HUES64 (cell line): ENCODE measurements at regions not wholly inside any gene's neighbourhood (a gene's known extent, or its start where the extent isn't known, plus 50 kb on each side); places are given as distances from the start of the nearest gene placed in this dataset.

ENCODE experiments used
- H3K27ac ChIP-seq: 2 replicates; pipeline ENCODE4 v1.7.0; 2013; ENCODE audit warnings: low read depth, low read length, inconsistent platforms
- H3K27me3 ChIP-seq: 2 replicates; pipeline ENCODE4 v1.6.1; 2013; ENCODE audit warnings: mild to moderate bottlenecking, low read length; ENCODE audit not compliant: insufficient read depth
- H3K36me3 ChIP-seq: 2 replicates; pipeline ENCODE4 v1.6.1; 2013; ENCODE audit warnings: mild to moderate bottlenecking, low read length; ENCODE audit not compliant: insufficient read depth
- H3K4me1 ChIP-seq: 2 replicates; pipeline ENCODE4 v1.6.1; 2013; ENCODE audit warnings: mild to moderate bottlenecking, low read length, moderate library complexity; ENCODE audit not compliant: insufficient read depth
- H3K4me3 ChIP-seq: 2 replicates; pipeline ENCODE4 v1.5.1; 2013; ENCODE audit warnings: mild to moderate bottlenecking, low read length, moderate library complexity
- H3K9ac ChIP-seq: 2 replicates; pipeline ENCODE4 v1.6.1; 2013; ENCODE audit warnings: mild to moderate bottlenecking, low read depth, low read length
- H3K9me3 ChIP-seq: 2 replicates; pipeline ENCODE4 v1.6.1; 2013; ENCODE audit warnings: low read depth, low read length; ENCODE audit not compliant: insufficient read depth
- WGBS: fragments of 150-250, 120-280 bp; methylation state at CpG from one replicate; pipeline ENCODE4 v1.1.7; 2013; ENCODE audit warnings: missing lambda C conversion rate; 5-methylcytosine and 5-hydroxymethylcytosine counted together

GRCh38 chr18:27415495-27415894, 230.4 kb upstream of the CHST9 start:
- 95% methylated on average over 3 of the region's 4 CpGs for WGBS
- Histone ChIP-seq H3K9me3 (no peaks in the 10 kb centered on the region), H3K4me3 (no peak overlapping the region), H3K9ac (no peak overlapping the region), H3K27ac (no peak overlapping the region), H3K4me1 (peaks cover 14% of the 10 kb centered on the region), H3K36me3 (no peaks in the 10 kb centered on the region), H3K27me3 (no peaks in the 10 kb centered on the region)

DNA sequence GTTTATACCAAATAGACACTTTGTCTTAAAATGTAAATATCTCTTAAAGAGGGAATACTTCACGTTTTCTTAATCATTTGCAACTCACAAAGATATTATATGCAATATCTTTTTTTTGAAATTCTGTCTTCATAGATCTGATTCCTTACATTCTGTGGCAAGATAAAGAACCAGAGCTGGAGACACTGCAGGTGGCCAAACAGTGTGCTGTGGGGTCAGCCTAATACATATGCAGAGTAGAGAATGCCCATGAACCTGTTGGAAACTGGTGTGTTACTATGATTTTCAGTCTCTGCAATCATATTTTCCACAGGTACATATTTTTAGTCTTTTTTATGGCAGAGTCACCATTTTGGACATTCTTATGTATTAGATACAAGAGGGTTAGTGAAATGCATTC, 229.6 kb upstream of the CHST9 start:
- no peaks in the 10 kb centered on the region for H3K27me3 ChIP-seq
- WGBS: no CpG with 5 or more reads among the region's 1 CpG
- H3K4me3 ChIP-seq: no peak overlapping the region
- H3K4me1 ChIP-seq: peaks cover 14% of the 10 kb centered on the region
- H3K9me3 ChIP-seq: no peaks in the 10 kb centered on the region
- H3K27ac ChIP-seq: no peak overlapping the region
- H3K36me3 ChIP-seq: no peaks in the 10 kb centered on the region
- no peak overlapping the region for H3K9ac ChIP-seq

- no peaks in the 10 kb centered on the region for H3K9me3 ChIP-seq
- no peak overlapping the region for H3K27ac ChIP-seq
- no peak overlapping the region for H3K9ac ChIP-seq
- H3K4me3 ChIP-seq: no peak overlapping the region
- H3K27me3 ChIP-seq: no peaks in the 10 kb centered on the region
- peaks cover 14% of the 10 kb centered on the region for H3K4me1 ChIP-seq
- H3K36me3 ChIP-seq: no peaks in the 10 kb centered on the region
- 82% methylated on average over 7 of the region's 7 CpGs for WGBS
These were observed 228.6 kb upstream of the CHST9 start for GRCh38 chr18:27413495-27414401.

DNA sequence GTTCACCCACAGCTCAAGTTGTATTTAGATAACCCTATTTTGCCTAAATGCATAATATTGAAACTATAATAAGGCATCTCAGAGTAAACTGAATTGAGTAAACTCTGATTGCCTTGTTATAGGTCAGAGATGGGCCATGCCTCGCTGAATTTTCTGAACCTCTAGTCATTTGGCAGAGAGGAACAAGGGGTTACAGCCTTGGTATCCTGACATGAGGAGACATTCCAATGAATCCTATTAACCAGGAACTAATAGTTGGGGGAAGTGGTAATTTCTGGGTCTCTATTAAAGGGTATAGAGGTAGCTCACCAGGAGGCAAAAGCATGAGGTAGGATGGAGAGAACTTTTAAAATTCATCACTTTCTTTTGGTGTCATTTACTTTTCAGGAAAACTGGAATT, 227.4 kb upstream of the CHST9 start:
- no peaks in the 10 kb centered on the region for H3K36me3 ChIP-seq
- H3K27ac ChIP-seq: no peak overlapping the region
- 97% methylated on average over 1 of the region's 1 CpG for WGBS
- no peak overlapping the region for H3K9ac ChIP-seq
- no peaks in the 10 kb centered on the region for H3K9me3 ChIP-seq
- no peak overlapping the region for H3K4me3 ChIP-seq
- H3K27me3 ChIP-seq: no peaks in the 10 kb centered on the region
- peaks cover 14% of the 10 kb centered on the region for H3K4me1 ChIP-seq

DNA sequence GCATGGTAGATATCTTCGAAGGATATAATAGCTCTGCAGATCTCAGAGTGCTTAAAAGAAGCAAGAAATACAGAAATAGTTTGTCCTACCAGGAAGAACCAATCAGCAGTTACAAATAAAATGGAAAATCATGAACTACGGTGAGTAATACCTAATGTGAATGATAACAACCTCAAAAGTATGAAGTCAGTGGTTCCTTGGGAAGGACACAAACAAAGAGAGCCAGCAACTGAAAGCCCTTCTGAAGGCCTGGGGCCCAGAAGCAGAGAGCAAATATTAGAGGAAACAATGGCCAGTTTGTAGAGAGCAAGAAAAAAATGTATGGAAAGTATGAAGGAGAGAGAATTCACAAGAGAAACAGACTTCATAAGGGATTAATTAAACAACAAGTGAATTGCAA, 226.8 kb upstream of the CHST9 start:
- WGBS: 97% methylated on average over 2 of the region's 2 CpGs
- H3K4me1 ChIP-seq: peaks cover 14% of the 10 kb centered on the region
- H3K9me3 ChIP-seq: no peaks in the 10 kb centered on the region
- no peaks in the 10 kb centered on the region for H3K36me3 ChIP-seq
- no peak overlapping the region for H3K4me3 ChIP-seq
- H3K9ac ChIP-seq: no peak overlapping the region
- H3K27ac ChIP-seq: no peak overlapping the region
- no peaks in the 10 kb centered on the region for H3K27me3 ChIP-seq

- Histone ChIP-seq H3K4me3 (no peak overlapping the region), H3K4me1 (peaks cover 14% of the 10 kb centered on the region), H3K27me3 (no peaks in the 10 kb centered on the region), H3K9ac (no peak overlapping the region), H3K9me3 (no peaks in the 10 kb centered on the region), H3K27ac (no peak overlapping the region), H3K36me3 (no peaks in the 10 kb centered on the region)
- 84% methylated on average over 1 of the region's 1 CpG for WGBS
These were observed 225.9 kb upstream of the CHST9 start for GRCh38 chr18:27411013-27411412.

DNA sequence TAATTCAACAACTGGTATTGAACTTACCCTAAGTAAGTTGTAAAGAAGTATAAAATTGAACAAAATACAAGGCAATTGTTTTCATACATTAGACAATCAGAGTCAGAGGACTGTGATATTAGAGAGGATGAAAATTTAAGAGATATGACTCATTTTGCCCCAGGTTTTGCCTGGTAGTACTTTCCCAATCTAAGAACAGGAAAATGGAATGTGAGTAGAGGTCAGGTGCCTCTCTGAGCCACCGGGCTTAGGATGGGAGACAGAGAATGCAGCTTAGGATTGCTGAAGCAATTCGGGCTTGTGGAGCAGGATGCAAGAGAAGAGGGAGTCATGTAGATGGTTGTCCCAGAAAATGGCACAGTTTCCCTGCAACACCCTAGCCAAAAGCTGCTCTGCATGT, 219.7 kb upstream of the CHST9 start:
- Histone ChIP-seq H3K9me3 (no peaks in the 10 kb centered on the region), H3K27me3 (no peaks in the 10 kb centered on the region), H3K4me3 (no peak overlapping the region), H3K9ac (no peak overlapping the region), H3K36me3 (no peaks in the 10 kb centered on the region), H3K27ac (no peak overlapping the region), H3K4me1 (peaks cover 6% of the 10 kb centered on the region; the same call in 1 of the 2 replicates)
- WGBS: 89% methylated on average over 2 of the region's 2 CpGs

DNA sequence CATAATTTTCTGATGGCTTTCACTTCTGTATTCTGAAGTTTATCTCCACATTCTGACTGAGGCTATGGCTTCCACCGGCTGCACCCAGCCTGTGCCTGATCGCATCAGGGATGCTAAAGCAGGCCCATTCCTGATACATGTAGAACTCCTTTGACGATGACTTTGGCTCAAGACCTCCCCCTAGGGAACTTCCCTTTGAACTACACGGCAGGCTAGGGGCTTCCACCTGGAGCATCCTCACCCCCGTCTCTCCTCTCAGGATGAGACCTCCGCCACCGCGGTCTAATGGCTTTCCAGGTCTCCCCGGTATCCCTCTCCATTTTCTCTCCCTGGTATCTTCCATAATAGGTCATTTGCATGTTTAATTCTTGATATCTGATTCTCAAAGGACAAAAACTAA, 214.9 kb upstream of the CHST9 start:
- no peaks in the 10 kb centered on the region for H3K36me3 ChIP-seq
- H3K9me3 ChIP-seq: no peaks in the 10 kb centered on the region
- no peak overlapping the region for H3K27ac ChIP-seq
- H3K4me3 ChIP-seq: no peak overlapping the region
- 63% methylated on average over 9 of the region's 9 CpGs for whole genome bisulfite sequencing
- H3K9ac ChIP-seq: no peak overlapping the region
- H3K4me1 ChIP-seq: peaks cover 4% of the 10 kb centered on the region; the same call in 1 of the 2 replicates
- H3K27me3 ChIP-seq: no peaks in the 10 kb centered on the region

GRCh38 chr18:27395752-27396151, 210.6 kb upstream of the CHST9 start:
- no peak overlapping the region for H3K4me3 ChIP-seq
- no peaks in the 10 kb centered on the region for H3K36me3 ChIP-seq
- H3K27me3 ChIP-seq: no peaks in the 10 kb centered on the region
- H3K4me1 ChIP-seq: no peaks in the 10 kb centered on the region
- H3K27ac ChIP-seq: no peak overlapping the region
- WGBS: 100% methylated on average over 1 of the region's 1 CpG
- no peak overlapping the region for H3K9ac ChIP-seq
- H3K9me3 ChIP-seq: no peaks in the 10 kb centered on the region

GRCh38 chr18:27394687-27395086, 209.6 kb upstream of the CHST9 start:
- Histone ChIP-seq H3K9ac (no peak overlapping the region), H3K4me1 (no peaks in the 10 kb centered on the region), H3K4me3 (no peak overlapping the region), H3K36me3 (no peaks in the 10 kb centered on the region), H3K9me3 (no peaks in the 10 kb centered on the region), H3K27ac (no peak overlapping the region), H3K27me3 (no peaks in the 10 kb centered on the region)
- 96% methylated on average over 3 of the region's 3 CpGs for WGBS

- H3K4me3 ChIP-seq: no peak overlapping the region
- peaks cover 2% of the 10 kb centered on the region; the same call in 1 of the 2 replicates for H3K4me1 ChIP-seq
- H3K9ac ChIP-seq: no peak overlapping the region
- no peaks in the 10 kb centered on the region for H3K36me3 ChIP-seq
- H3K27ac ChIP-seq: no peak overlapping the region
- no peaks in the 10 kb centered on the region for H3K9me3 ChIP-seq
- 99% methylated on average over 4 of the region's 4 CpGs for WGBS
- no peaks in the 10 kb centered on the region for H3K27me3 ChIP-seq
These were observed 197.6 kb upstream of the CHST9 start for GRCh38 chr18:27382567-27383216.
